NCI-H1092 (cell line): ENCODE measurements at regions not wholly inside any gene's neighbourhood (a gene's known extent, or its start where the extent isn't known, plus 50 kb on each side); places are given as distances from the start of the nearest gene placed in this dataset.

Source experiments
- DNase-seq: peaks from one replicate; lab custom pipeline; 2025; lab: John Stamatoyannopoulos, UW

DNA sequence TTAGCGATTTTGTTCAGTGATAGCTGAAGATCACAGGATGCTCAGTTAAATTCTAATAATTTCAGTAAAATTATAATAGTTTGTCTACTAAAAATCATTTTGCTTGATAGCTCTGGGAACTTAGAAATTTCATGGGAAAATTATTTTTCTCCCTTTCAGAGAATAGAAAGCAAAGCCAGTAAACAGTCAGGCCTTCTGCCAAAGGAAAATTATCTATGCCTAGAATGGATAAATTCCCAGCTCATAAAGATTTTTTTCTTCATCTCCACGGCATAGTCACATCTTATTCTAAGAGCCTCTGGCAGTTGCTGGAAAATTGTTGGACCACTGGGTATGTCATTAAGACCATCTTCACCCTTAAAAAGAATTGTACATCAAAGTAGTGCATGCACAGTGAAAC is 169.6 kb upstream of the ANO3 start:
- DNase-seq, result no peak

GRCh38 chr11:26186389-26186788 is 145.5 kb upstream of the ANO3 start:
- no peak for DNase-seq

DNA sequence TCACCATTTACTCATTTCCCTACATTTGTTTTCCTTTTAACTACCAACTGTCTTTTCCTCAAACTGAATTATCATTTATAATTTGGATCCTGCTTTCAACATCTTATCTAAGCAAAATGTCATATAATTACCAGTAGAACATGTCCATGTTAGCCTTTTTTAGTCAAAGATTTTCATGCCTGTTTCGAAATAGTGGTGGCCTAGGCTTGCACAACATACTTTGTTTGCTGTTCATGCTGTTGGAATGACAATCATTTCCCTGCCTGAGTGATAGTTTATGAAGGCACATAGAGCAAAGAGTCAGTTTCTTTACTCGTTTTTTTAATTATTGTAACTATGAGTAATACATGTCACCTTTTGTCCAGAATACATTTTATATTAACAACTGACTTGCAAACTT is 144.3 kb upstream of the ANO3 start:
- no peak for DNase-seq

DNA sequence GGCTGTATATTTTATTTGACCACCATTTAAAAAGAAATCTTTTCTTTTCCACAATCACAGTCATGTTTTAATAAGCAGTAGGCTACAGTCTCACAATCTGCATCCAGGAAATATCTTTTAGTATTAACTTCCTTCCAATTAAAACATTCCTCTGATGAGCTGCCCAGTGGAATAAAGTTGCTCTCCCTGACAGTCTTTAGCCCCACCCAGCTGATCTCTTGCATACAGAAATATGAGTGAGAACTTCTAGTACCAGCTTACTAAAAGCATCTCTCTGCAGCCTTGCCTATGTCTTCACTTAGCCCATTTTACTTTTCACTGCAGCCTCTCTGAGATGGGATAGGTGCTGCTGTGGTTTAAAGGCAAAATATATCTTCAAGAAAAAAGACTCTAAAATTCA is 143.4 kb upstream of the ANO3 start:
- DNase-seq, result no peak

DNA sequence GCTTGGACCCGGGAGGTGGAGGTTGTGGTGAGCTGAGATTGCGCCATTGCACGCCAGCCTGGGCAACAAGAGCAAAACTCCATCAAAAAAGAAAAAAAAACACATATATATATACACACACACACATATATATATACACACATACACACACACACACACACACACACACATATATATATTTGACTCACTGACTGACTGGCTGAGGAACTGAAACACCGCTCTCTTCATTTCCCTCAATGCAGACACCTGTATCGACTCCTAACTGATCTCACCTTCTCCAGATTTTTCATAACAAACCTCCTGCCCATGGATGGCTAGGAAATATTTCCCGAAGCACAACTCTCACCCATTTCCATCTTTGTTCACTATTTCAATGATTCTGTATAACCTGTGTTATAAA is 140.7 kb upstream of the ANO3 start:
- DNase-seq, result no peak

DNA sequence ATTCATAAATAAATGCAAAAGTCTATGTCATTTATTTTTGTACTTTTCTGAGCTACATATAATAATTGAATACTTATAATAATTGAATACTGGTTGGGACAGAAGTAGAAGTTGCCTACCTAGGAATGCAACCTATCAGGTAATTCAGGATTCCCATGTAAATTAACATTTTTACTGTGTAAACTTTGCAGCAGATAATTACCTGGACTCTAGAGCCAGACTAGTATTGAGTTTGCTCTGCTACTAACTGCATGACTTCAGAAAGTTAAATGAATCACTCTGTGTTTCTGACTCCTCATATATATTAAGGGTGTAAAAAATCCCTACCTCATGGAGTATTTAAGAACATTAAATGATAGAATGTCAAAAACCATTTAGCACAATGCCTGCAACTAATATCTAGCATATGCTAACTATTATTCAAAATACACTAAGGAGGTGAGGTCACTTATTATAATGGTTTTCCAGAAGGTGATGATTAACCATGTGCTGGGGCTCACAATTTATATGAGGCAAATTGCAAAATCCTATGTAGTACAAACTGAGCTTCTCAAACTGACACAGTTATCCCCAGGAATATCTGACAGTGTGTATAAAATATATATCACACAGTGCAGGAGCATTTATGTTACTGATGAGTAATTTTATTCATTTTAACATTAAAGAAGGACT is 138.1 kb upstream of the ANO3 start:
- DNase-seq, result no peak

- no peak for DNase-seq
These were observed 137.0 kb upstream of the ANO3 start for GRCh38 chr11:26194881-26195280.

GRCh38 chr11:26198532-26199096 is 133.3 kb upstream of the ANO3 start:
- no peak for DNase-seq

DNA sequence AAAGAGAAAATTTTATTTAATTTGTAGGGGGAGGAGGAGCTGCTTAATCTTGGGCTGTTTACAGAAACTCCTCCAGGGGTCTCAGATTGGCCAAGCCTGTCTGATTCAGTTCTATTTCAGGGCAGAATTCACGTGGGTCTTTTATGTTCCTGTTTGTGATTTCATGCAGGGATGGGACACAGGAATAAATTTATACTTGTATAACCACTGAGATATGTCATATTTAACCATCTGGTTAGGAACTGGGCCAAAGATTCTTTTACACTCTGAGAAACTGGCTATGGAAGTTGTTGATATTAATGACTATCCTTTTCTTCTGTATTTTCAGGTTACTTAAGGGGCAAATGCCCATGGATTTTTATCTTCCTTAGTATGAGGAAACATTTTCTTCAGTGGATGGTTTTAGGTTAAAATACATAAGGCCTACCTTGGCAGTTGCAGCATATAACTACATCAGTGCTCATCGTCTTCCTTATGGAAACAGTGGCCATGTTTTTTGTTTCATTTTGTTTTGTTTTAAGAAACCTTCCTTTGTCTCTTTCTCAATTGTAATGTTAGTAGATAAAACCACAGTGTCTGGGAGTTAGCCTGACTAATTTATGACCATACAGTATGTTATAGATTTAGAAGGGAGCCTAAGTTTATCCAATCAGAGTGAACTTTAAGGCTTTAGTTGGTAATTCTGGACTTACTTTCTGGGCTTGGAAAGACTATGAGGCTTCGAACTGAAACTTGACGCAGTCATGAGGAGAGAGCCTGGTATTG is 132.4 kb upstream of the ANO3 start:
- no peak for DNase-seq

GRCh38 chr11:26201411-26201810 is 130.5 kb upstream of the ANO3 start:
- no peak for DNase-seq

GRCh38 chr11:26202754-26203153 is 129.2 kb upstream of the ANO3 start:
- DNase-seq, result no peak

- no peak for DNase-seq
These were observed 127.8 kb upstream of the ANO3 start for GRCh38 chr11:26204101-26204500.

GRCh38 chr11:26204839-26205238 is 127.1 kb upstream of the ANO3 start:
- no peak for DNase-seq

GRCh38 chr11:26219183-26220117 is 112.5 kb upstream of the ANO3 start:
- no peak for DNase-seq

- DNase-seq, result no peak
These were observed 106.3 kb upstream of the ANO3 start for GRCh38 chr11:26225646-26226045.

- DNase-seq, result no peak
These were observed 104.6 kb upstream of the ANO3 start for GRCh38 chr11:26227301-26227746.

GRCh38 chr11:26227883-26228502 is 103.9 kb upstream of the ANO3 start:
- DNase-seq, result no peak

GRCh38 chr11:26228778-26229177 is 103.2 kb upstream of the ANO3 start:
- no peak for DNase-seq

GRCh38 chr11:26229257-26229656 is 102.7 kb upstream of the ANO3 start:
- no peak for DNase-seq

DNA sequence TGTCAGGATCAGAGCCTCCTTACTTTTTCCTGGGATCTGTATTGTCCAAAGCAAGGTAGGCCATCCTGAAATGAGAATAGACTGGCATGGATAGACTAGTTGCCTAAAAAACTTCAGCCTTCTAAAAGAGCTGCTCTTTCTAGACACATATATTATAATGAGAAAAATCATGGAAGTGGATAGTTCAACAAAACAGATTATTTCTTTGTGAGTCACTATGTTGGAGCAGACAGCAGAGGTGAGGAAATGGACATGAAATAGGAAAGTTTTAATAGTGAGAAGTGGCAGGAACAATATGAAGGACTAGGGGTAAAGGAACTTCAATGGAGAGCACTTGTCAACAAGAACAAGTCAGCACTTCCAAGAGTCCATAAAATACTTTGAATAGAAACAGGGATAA is 101.9 kb upstream of the ANO3 start:
- DNase-seq, result no peak

- no peak for DNase-seq
These were observed 100.7 kb upstream of the ANO3 start for GRCh38 chr11:26231252-26231661.

DNA sequence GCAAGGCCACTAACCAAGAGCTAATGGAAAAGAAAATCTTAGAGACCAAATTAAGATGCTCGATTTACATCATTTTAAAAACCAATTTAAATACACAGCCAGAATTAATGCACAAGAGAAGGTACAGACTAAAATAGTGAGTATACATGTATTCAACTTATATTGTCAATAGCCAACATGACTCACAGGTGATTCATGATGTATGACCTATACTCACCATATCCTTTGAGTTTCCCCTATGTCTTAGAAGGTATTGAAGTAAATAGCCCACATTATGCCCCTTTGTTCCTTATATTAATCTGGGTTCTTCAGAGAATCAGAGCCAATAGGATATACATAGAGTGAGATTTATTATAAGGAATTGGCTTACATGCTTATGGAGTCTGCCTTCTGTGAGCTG is 97.5 kb upstream of the ANO3 start:
- DNase-seq, result no peak
